Endothelial cell (in vitro differentiated cells): ENCODE measurements at regions not wholly inside any gene's neighbourhood (a gene's known extent, or its start where the extent isn't known, plus 50 kb on each side); places are given as distances from the start of the nearest gene placed in this dataset.

Experiments
- DNase-seq: peaks from one replicate; pipeline ENCODE4 v3.0.0; 2021; ENCODE audit warnings: low spot score
- H3K27ac Mint-ChIP-seq: one replicate; pipeline ENCODE4 v1.8.0; 2021; ENCODE audit warnings: mixed read lengths, inconsistent platforms; ENCODE audit not compliant: unreplicated experiment
- H3K27me3 Mint-ChIP-seq: one replicate; pipeline ENCODE4 v1.8.0; 2021; ENCODE audit warnings: mild to moderate bottlenecking, moderate library complexity, mixed read lengths, inconsistent platforms; ENCODE audit not compliant: unreplicated experiment
- H3K36me3 Mint-ChIP-seq: one replicate; pipeline ENCODE4 v1.8.0; 2021; ENCODE audit warnings: mild to moderate bottlenecking, low read depth, mixed read lengths, inconsistent platforms; ENCODE audit not compliant: unreplicated experiment
- H3K4me1 Mint-ChIP-seq: one replicate; pipeline ENCODE4 v1.8.0; 2021; ENCODE audit warnings: mild to moderate bottlenecking, mixed read lengths, inconsistent platforms; ENCODE audit not compliant: unreplicated experiment
- H3K4me3 Mint-ChIP-seq: one replicate; pipeline ENCODE4 v1.8.0; 2021; ENCODE audit warnings: mild to moderate bottlenecking, mixed read lengths, inconsistent platforms; ENCODE audit not compliant: unreplicated experiment
- H3K9me3 Mint-ChIP-seq: one replicate; pipeline ENCODE4 v1.8.0; 2021; ENCODE audit warnings: mixed read lengths, inconsistent platforms; ENCODE audit not compliant: unreplicated experiment
- TF ChIP-seq, protein P1 (sequence below): fragments of 200-600 bp; sonication (generic); IDR thresholded peaks from one replicate; pipeline ENCODE4 v1.5.0; 2021; ENCODE audit warnings: antibody characterized with exemption; ENCODE audit not compliant: unreplicated experiment

DNA sequence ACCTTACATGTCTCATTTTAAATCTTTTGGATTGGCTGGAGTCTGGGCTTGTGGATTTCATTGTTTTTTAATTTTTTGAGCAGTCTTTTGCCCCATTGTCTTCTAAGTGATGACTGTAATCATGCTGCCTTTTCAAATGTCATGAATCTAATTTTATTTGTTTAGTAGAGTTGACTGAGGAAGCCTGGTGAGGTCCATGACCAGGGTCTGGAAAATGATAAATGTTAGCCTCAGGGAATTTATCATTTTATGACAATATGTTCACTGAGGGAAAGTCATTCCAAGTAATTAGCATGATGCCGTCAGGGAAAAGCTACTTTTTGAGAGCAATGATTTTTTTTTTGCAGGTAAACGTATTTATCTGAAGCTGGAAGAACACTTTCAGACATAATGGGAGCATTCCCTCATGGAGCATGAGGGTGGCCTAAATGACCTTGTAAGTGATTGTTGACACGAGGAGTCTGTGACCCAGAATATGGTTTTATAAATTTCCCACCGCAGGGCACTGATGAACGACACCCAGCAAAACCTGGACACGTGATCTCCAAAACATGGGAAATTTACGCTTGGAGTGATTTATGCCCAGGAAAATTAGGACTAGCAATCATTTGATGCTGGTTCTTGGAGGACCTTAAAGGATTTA, 155.3 kb upstream of the NABP1 start:
- Mint-ChIP-seq H3K27me3 (peaks cover 2% of the 10 kb centered on the region), H3K4me3 (no peak overlapping the region), H3K9me3 (no peaks in the 10 kb centered on the region), H3K4me1 (peaks cover 3% of the 10 kb centered on the region), H3K36me3 (no peaks in the 10 kb centered on the region), H3K27ac (no peak overlapping the region)
- DNase-seq = no peak
- TF ChIP-seq, protein P1, sequence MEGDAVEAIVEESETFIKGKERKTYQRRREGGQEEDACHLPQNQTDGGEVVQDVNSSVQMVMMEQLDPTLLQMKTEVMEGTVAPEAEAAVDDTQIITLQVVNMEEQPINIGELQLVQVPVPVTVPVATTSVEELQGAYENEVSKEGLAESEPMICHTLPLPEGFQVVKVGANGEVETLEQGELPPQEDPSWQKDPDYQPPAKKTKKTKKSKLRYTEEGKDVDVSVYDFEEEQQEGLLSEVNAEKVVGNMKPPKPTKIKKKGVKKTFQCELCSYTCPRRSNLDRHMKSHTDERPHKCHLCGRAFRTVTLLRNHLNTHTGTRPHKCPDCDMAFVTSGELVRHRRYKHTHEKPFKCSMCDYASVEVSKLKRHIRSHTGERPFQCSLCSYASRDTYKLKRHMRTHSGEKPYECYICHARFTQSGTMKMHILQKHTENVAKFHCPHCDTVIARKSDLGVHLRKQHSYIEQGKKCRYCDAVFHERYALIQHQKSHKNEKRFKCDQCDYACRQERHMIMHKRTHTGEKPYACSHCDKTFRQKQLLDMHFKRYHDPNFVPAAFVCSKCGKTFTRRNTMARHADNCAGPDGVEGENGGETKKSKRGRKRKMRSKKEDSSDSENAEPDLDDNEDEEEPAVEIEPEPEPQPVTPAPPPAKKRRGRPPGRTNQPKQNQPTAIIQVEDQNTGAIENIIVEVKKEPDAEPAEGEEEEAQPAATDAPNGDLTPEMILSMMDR = no peak

GRCh38 chr2:191526091-191526490, 151.8 kb upstream of the NABP1 start:
- H3K27ac Mint-ChIP-seq = no peak overlapping the region
- DNase-seq = no peak
- no peaks in the 10 kb centered on the region for H3K36me3 Mint-ChIP-seq
- no peak overlapping the region for H3K4me3 Mint-ChIP-seq
- TF ChIP-seq, protein P1 = no peak
- no peaks in the 10 kb centered on the region for H3K9me3 Mint-ChIP-seq
- H3K4me1 Mint-ChIP-seq = no peaks in the 10 kb centered on the region
- H3K27me3 Mint-ChIP-seq = peaks cover 1% of the 10 kb centered on the region

DNA sequence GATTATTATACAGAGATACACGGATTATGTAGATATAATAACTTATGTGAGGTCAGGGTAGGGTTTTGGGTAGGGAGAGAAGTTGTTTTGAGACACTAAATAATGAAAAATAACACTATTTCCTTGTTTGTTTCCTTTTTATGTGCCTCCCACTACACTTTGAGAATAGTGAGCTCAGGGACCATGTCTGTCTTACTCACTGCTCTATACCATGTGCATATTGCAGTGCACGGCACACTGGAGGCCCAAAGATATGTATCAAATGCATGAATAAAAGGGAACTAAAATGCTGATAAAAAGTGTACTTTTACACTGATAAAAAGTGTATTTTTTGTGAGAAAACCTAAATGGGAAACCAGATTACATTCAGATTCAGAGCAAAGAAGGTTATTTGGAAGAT, 151.4 kb upstream of the NABP1 start:
- DNase-seq = no peak
- Mint-ChIP-seq H3K36me3 (no peaks in the 10 kb centered on the region), H3K4me3 (no peak overlapping the region), H3K27me3 (peaks cover 1% of the 10 kb centered on the region), H3K9me3 (no peaks in the 10 kb centered on the region), H3K4me1 (no peaks in the 10 kb centered on the region), H3K27ac (no peak overlapping the region)
- TF ChIP-seq, protein P1 = no peak

DNA sequence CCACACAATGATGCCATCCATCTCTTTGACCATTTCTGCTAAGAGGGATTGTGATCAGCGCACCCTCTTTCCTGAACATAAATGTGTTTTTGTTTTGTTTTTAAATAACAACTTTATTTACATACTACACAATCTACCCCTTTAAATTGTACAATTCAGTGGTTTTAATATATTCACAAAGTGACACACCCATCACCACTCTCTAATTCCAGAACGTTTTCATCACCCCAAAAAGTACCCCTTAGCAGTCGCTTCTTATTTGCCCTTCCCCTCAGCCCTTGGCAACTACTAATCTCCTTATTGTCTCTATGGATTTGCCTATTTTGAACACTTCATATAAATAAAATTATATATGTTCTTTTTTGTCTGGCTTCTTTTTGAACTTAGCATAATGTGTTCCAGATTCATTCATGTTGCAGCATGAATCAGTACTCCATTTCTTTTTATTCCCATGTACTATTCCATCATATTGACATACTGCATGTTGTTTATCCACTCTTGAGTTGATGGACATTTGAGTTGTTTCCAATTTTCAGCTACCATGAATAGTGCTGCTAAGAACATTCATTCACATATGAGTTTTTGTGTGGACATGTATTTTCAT, 150.9 kb upstream of the NABP1 start:
- no peak for DNase-seq
- Mint-ChIP-seq H3K27me3 (peaks cover 1% of the 10 kb centered on the region), H3K9me3 (no peaks in the 10 kb centered on the region), H3K4me1 (no peaks in the 10 kb centered on the region), H3K27ac (no peak overlapping the region), H3K4me3 (no peak overlapping the region), H3K36me3 (no peaks in the 10 kb centered on the region)
- TF ChIP-seq, protein P1 = no peak

GRCh38 chr2:191530618-191531017, 147.3 kb upstream of the NABP1 start:
- no peaks in the 10 kb centered on the region for H3K4me1 Mint-ChIP-seq

More at GRCh38 chr2:191530618-191531017, 147.3 kb upstream of the NABP1 start:
- DNase-seq = no peak
- no peak overlapping the region for H3K27ac Mint-ChIP-seq
- no peaks in the 10 kb centered on the region for H3K36me3 Mint-ChIP-seq
- H3K27me3 Mint-ChIP-seq = peaks cover 1% of the 10 kb centered on the region
- TF ChIP-seq, protein P1 = no peak
- H3K9me3 Mint-ChIP-seq = no peaks in the 10 kb centered on the region
- no peak overlapping the region for H3K4me3 Mint-ChIP-seq
